ENCODE measurements at regions not wholly inside any gene's neighbourhood (a gene's known extent, or its start where the extent isn't known, plus 50 kb on each side); places are given as distances from the start of the nearest gene placed in this dataset.
"Not testable (repeated sequence)": the region's sequence is repeated elsewhere in the genome, so short reads cannot be mapped to it uniquely, and the experiment has no call there.

DNA sequence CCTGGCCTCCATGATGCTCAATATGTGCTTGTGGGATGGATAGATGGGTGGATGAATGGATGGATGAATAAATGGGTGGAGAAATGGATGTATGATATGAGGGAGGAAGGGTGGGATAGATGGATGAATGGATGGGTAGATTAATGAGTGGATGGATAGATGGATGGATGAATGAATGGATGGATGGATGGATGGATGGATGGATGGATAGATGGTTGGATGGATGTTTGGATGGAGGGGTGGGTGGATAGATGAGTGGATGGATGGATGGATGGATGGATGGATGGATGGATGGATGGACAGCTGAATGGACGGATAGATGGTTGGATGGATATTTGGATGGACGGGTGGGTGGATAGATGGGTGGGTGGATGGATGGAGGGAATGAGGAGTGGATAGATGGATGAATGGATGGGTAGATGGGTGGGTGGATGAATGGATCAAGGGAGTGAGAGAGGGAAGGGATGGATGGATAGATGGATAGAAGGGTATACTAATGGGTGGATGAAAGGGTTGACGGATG lies 139.4 kb downstream of the CEBPB start:
- DNase-seq (ENCODE audit: low spot score): no peak

DNA sequence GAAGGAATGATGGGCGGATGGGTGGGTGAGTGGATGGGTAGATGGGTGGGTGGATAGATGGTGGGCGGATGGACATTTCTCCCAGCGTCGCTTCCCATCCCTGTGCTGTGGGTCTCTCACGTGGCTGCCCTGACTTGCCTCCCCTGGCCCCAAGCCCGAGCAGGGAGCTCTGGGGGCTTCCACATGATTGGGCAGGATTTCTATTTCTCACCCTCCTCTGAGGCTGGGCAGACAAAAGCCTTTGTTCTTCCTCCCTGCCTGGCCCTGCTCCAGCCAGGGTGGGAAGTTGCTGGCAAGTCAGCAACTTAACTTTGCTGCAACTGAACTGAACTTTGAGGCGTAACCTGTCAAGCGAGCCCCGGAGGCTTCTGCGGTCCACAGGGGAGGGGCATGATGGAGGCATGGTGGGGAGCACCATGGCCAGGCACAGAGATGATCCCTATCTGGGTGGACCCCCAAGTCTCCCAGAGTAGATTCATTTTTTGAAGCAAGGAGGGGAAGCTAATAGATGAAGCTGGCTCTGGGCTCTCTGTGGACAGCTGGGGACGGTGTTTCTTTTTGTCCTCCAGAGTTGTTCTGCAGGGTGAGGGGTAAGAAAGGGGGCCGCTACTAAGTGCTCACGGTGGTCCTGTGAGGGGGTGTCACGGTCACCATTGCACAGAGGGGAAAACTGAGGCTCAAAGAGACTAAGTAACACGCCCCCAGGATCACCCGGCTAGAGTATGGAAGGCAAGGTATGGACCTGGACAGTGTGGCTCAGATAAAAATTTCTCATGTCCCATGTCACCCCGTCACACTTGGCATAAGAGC lies 140.1 kb downstream of the CEBPB start:
- no peak for DNase-seq (ENCODE audit: low spot score)

DNA sequence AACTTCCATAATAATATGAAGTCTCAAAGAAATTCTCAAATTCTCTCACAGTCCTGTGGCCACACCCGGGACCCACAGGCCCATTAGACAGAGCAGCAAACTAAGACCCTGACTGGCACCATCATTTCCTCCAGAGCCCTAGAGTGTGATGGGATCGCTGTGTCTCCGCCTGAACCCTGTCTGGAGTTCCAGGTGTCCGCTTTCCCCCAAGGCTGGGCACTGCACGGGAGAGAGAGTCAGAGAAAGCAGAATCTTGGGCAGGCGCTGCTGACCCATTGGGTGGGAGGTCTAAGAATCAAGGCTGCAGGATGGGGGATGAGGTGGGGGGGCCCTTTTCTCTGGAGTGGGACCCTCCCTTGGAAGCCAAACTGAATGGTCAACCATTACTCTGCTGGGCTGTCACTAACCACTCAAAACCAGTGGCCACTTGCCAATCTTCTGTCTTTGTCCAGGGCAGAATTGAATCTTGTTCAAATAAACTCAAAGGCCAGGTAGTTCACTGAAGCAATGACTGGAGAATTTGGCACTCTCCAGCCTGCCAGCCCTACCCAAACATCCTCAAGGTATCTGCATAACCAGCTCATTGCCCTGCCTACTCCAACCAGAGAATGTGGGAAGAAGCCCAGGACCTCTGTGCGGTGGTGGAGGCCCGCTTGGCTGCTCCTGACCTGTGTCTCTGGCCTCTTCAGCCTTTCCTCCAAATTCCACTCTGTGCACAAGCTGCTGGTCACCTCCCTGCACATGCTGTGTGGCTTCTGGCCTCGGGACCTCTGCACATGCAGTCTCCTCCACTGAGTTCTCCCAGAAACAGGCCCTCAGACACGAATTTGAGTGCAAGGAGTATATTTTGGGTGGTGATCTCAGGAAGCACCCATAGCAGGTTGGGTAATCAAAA lies 141.1 kb downstream of the CEBPB start:
- no peak for DNase-seq (ENCODE audit: low spot score)

DNA sequence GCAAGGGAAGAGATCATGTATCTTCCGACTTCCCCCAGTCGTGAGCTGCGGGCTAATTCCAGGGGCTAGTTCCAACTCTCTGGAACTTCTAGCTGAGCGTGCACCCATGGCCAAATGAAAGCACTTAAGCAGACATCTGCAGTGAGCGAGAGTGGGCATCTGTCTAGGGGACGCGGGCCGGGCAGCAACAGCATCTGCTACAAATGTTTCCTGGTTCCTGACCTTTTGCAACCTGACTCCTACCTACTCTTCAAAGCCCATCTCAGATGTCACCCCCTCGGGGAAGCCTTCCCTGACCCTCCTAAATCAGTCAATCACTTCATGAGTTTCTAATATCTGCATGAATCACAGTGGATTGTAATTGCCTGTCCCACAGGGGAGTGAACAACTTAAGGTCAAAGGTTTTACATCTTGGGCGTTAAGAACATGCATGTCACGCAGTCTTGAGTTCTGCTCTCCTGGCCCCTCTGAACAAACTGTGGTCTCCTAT lies 141.9 kb downstream of the CEBPB start:
- DNase-seq (ENCODE audit: low spot score): no peak

DNA sequence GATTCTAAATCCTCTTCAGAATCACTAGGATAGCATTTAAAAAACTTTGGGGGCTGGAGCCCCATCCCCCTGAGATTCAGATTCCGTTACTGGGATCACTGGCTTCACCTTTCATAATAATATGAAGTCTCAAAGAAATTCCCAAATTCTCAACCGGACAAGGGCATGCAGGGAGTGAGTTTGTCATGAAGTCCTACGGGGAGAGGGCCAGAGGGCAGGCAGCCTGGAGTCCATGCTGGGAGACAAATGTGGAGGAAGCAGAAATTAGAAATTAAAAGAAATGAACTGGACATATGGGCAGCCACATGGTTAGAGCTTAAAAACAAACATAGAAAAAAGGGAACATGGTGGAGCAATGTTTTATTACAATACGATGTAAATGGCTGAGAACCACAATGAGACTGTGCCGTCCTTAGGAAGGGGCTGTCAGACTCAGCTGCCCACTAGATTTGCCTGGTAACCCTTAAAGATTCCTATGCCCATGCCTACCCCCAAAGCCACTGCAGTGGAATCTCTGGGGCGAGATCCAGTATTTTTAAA lies 142.6 kb downstream of the CEBPB start:
- DNase-seq (ENCODE audit: low spot score): no peak

DNA sequence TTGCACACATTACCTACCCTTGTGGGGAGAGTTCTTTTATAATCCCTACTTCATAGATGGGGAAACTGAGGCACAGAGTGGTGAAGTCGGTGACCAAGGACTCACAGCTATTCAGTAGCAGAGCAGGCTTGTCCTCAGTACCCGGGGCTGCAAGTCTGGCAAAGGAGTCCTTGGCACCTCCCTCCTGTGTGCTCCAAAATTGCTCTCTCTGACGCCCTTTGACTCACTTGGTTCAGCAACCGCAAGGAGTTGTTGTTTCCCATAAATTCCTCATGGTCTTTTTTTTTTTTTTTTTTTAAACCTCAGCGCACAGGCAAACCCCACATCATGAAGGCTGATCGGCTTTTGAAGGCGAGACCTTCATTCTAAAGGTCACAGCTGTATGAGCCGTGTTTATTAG lies 143.2 kb downstream of the CEBPB start:
- peak; percentile 78 for DNase-seq (ENCODE audit: low spot score)

DNA sequence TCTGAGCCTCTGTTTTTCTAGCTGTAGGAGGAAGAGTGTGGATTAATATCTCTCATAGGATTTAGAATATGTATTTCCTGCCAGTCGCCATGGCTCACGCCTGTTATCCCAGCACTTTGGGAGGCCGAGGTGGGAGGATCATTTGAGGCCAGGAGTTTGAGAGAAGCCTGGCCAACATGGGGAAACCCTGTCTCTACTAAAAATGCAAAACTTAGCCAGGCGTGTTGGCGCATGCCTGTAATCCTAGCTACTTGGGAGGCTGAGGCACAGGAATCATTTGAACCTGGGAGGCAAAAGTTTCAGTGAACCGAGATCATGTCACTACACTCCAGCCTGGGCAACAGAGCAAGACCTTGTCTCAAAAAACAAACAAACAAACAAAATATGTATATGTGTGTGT lies 143.9 kb downstream of the CEBPB start:
- not testable (repeated sequence) for DNase-seq (ENCODE audit: low spot score)

DNA sequence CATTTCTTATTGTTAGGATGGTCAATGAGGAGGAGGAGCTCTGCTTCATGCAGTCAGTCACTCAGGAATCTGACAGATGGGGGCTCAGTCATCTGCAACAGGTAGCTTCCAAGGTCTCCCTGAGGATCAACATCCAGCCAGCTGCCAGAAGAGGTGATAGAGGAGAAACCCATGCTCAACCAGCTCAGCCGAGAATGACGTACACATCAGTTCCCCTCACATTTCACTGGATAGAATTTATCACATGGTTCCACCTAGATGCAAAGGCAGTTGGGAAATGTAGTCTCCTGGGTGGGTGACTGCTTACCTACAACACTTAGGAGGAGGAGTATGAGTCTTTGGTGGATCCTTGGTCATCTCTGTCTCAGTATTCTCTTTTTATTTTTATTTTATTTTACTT lies 144.5 kb downstream of the CEBPB start:
- peak; percentile 87 for DNase-seq (ENCODE audit: low spot score)

DNA sequence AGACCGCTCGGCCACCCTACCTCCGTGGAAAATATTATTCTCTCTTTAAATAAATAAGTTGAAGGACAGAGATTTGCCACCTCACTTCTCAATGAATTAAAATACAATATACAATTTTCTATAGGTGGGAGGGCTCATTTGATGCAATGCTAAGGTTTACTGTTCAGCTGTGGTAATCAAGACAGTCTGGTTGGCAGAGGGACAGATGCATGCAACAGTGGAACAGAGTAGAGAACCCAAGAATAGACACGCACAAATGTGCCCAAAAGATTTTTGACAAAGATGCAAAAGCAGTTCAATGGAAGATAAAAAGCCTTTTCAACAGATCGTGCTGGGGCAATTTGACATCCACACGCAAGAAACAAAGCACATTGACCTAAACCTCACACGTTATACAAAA lies 145.2 kb downstream of the CEBPB start:
- no peak for DNase-seq (ENCODE audit: low spot score)

DNA sequence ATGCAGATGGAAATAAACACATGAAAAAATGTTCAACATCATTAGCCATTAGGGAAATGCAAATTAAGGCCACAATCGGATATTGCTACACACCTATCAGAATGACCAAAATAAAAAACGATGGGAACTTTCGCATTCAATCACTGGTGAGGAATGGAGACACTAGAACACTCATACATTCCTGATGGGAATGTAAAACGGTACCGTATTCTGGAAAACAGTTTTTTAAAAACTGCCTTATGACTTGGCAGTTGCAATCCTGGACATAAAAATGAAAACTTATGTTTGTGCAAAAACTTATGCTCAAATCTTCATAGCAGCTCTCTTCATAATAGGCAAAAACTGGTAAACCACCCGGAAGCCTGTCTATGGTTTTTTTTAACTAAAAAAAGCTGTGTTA lies 146.0 kb downstream of the CEBPB start:
- no peak for DNase-seq (ENCODE audit: low spot score)

DNA sequence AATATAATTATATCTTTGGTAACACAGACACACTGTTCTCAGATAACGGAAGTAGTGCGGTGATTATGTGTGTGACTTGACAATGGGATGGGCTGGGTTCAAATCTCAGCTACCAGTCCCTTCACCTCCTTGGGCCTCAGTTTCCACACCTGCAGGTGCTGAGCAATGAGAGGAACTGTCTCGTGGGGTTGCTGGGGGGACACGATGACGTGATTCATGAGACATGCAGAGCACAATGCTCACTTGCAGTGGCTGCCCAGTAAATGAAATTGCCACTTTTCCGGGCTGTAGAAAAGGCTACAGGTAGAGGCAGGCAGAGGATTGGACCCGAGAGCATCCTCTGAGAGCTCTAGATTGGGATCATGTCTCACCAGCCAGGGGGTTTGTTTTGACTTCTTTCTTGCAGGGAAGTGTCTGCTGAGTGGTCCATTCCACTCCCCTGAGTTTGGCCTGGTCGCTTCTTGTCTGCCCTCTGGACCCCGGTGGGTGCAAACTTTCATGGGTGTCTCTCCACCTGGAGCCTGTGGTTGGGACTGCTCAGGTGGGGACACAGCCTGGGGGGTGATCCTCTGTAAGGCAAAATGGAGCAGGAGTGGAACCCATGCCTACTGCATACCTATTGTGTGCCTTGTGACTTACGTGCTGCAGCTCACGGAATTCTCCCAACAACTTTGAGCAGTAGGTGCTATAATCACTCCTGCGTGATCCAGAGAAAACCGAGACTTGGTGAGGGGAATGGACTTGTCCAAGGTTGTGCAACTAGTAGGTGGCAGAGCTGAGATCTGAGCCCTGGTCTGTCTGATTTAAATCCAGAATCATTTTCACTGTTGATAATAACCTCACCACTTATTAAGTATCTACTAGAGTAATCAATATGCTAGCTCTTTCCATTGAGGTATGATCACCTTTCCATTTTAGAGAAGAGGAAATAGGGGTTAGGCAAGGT lies 147.2 kb downstream of the CEBPB start:
- DNase-seq (ENCODE audit: low spot score): no peak

DNA sequence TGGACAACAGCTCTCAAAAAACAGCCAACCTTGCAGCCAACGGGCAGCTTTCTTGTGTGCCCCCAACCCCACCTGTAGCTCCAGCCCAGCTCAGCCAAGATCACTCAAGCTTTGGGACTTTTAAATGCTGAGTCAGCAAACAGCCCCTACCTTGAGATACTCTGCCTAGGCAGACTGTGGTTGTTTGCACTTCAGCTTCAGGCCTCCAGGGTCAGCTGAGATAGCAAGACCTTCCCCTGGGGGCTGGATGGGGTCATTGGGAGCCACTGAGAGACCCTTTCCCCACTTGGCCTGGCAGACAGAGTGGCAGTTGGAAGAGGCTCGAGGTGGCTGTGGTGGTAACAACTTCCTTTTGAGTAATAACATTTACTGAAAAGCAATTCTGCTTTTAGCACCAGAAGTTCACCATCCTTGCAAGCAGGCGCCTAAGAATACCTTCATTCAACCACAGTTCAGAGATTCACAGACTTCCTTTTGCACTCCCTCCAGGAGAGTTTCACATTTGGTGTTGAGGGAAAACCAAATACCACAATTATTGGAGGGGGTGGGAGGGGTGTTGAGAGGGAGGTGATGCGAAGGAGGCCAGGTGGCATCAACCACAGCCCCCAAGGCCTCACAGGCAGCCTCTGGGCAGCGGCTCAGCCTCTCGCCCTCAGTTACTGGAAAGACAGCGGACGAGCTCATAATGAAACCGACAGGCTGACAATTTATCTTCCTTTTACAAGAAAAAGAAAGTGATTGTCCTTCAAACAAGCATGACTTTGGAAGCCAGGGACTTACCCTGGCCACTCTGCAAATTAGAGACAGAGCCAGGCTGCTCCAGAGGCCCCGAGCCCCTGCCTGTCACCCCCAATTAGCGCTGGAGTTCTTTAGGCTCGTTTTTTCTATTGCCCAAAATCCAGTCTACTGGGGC lies 148.1 kb downstream of the CEBPB start:
- DNase-seq (ENCODE audit: low spot score): no peak

DNA sequence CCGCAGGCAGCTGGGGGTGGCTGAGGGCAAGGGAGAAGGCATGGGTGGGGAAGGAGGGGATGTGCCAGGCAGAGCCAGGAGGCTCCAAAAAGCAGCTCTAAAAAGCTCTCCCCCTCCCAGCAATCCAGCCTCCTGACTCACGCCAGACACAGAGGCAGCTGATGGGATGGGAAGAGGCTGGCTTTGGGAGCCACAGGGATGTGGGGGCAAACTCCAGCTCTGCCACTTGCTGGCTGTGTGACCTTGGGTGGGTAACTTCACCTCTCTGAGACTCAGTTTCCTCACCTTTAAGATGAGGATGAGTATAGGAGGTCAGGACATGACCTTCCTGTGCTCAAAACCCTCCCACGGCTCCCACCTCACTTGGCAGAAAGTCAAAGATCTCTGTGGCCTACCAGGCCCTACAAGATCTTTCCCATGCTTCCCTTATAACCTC lies 148.9 kb downstream of the CEBPB start:
- DNase-seq (ENCODE audit: low spot score): no peak

DNA sequence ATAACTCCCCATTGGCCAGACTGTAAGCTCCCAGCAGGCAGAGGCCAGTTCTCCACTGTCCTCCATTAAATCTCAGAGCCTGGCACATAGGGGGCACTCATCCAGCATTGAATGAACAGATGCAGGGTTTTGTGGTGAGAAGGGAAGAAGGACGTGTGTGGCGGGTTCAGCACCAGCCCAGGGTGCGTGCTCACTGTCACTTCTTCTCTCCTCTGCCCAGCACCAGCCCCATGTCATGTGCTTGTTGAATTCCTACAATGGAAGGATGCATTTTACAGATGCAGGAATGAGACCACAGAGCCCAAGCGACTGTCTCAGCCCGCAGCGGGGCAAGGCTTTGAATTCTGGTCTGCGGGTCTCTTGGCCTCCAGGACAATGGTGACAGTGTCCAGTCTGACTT lies 149.9 kb downstream of the CEBPB start:
- no peak for DNase-seq (ENCODE audit: low spot score)

DNA sequence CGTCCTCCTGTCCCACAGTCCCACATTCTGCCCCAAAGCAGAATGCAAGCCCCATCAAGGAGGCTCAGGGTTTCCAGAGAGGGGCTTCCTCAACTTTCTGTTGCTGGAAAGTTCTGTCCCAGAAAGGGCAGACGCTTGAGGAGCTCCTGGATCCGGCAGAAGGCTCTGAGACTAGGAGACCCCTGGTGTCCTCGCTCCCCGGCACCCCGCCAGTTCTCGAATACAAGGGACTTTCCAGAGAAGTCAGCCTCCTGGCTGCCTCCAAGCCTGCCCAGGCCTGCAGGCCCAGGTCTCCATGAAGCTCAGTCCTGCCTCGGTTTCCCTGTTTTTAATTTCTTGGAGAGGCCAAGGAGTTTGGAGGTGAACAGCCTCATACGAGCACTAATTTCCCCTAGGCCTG lies 150.4 kb downstream of the CEBPB start:
- DNase-seq (ENCODE audit: low spot score): no peak

DNA sequence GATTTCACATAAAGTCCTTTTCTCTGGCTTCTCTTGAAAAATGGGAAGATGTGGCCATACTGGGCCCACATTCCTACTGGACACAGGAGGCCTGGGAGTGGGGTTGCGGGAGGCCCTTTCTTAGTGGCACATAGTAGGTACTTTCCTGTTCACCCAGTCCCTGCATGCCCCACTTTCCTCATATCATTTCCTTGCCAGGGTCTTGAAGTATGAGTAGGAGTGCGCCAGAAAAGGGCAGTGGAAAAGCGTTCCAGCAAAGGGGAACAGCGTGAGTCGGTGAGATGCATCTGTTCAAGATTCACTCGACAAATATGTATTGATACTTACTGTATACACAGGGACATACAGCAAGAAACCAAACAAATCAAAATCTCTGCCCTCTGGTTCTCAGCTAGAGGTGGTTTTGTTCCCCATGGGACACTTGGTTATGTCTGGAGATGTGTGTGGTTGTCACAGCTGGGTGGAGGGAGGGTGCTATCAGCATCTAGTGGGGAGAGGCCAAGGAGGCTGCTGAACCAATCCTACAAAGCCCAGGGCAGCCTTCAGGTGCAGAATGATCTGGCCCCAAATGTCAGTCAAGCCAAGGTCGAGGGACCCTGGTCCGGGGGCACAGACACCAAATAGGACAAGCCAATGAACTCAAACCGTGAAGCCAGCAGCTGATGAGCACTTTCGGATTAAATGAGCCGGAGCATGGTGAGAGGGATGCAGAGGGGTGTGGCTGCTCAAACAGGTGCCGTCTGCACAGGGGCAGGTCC lies 151.4 kb downstream of the CEBPB start:
- no peak for DNase-seq (ENCODE audit: low spot score)

DNA sequence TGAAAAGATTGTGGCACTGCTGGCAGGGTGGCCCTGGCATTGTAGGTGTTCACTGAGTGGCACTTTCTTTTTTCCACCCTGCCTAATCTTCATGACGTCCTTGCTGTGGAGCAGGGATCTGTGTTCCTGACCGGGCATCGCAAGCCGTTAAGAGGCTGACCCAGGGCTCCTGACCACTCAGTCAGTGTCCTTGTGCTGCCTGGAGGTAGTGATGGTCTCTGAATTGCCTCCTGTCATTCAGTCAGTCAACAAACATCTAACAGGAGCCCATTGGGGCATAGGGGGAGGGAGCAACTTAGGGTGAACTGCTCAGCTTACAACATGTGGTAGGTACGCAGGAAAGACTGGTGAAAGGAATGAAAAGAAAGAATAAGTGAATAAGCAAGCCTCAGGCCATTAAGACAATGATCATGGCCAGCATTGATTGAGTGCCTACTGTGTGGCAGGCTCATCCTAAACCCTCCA lies 152.0 kb downstream of the CEBPB start:
- no peak for DNase-seq (ENCODE audit: low spot score)

DNA sequence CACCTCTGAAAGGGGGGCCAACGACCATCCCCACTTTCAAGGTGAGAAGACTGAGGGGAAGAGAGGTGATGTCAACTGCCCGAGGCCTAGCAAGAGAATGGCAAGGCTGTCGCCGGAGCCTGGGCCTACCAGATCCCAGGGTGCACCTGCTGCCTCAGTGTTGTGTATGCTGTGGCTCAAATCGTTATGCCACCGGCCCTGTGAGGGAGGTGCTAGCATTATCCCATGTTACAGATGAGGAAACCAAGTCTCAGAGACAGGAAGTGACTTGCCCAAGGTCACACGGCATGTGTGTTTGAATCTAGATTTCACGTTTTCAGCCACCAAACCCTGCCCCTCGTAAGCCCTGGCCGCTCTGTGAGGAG lies 152.5 kb downstream of the CEBPB start:
- DNase-seq (ENCODE audit: low spot score): no peak

DNA sequence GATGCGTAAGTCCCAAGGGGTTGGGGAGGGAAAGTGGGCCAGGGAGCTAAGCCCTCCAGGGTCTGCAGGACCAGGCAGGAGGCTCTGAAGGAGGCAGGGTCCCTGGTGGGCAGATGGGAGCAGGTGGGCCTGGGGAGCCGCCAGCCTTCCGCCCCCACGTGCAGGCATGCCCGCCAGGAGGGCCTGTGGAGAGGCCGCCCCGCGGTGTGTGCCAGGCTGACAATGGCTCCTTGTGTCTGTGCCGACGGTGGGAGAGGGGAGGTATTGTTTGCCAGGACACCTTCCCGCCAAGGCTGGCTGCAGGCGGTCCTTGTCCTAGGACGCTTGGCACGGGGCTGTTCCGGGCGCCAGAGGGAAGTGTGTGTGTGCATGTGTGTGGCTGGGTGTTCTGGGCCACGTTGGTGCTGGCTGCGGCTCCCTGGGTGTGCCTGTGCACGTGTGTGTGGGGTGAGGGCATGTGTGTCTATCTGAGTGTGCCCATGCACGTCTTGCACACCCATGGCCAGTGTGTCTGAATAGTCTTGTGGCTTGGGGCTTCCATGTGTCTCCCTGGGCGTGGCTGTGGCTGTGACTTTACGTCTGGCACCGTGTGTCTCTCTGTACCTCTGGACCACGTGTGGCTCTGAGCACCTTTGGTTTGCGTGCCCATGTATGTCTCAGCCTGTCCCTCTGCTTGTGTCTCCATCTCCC lies 153.0 kb downstream of the CEBPB start:
- no peak for DNase-seq (ENCODE audit: low spot score)

Data from SW480 (cell line).